Stimulated activated CD4-positive, alpha-beta T cell treated with anti-CD3 and anti-CD28 coated beads, Interleukin-4, amount 100 ng/mL, for 24 hours (primary cell): ENCODE measurements at regions not wholly inside any gene's neighbourhood (a gene's known extent, or its start where the extent isn't known, plus 50 kb on each side); places are given as distances from the start of the nearest gene placed in this dataset.

Source experiments
- DNase-seq: peaks from one replicate; pipeline ENCODE4 v3.0.0-alpha.2; 2020

DNA sequence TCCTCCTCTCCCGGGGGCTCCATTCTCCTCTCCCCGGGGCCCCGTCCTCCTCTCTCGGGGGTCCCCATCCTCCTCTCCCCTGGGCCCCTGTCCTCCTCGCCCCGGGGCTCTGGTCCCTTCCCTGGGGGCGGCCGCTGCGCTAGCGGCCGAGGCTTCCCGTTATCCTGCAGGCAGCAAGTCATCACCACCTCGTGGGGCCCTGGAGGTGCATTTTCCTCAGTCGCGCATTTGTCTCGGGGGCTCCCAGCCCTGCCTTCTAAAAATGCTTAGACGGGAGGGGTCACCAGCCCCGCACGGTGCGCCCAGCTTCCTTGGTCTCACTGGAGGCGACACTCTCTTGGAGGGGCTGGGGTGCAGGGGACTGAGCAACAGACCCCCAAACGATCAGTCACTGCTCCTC lies 216.5 kb downstream of the QKI start:
- no peak for DNase-seq

DNA sequence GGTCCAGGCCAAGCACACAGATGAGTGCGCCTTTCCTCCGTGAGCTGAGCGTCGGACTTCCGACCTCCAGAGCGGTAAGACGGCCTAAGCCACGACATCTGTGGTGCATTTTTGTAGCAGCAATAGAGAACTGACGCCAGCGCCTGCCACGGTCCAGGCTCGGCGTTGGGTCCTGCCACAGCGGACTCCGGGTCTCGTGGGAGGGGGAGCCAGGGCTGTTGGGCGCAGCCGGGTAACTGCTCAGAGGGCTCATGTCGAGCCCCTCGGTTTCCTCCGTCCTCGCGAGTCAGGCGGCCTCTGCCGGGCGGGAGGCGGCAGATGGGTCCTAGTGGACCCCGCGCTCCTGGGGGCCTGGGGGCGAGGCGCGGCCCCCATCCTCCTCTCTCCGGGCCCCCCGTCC lies 216.1 kb downstream of the QKI start:
- DNase-seq, result no peak

DNA sequence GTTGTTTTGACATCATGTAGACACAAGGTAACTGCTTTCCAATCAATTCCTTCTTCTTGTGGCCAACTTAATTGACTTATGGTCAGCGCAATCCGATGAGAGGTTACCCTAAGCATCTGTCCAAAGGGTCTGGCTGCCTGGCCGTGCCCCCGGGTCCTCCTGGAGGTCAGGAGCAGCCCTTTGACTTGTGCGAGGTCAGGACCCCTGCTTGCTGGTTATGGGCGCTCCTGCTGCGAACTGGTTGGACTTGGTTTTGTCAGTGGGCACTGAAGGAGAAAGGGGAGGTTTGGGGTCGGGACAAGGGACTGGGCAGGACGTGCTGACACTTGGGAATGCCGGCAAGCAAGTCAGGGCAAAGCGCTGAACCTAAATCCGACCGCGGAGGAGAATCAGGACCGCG lies 215.6 kb downstream of the QKI start:
- DNase-seq, result no peak
